ENCODE measurements at regions not wholly inside any gene's neighbourhood (a gene's known extent, or its start where the extent isn't known, plus 50 kb on each side); places are given as distances from the start of the nearest gene placed in this dataset.

DNA sequence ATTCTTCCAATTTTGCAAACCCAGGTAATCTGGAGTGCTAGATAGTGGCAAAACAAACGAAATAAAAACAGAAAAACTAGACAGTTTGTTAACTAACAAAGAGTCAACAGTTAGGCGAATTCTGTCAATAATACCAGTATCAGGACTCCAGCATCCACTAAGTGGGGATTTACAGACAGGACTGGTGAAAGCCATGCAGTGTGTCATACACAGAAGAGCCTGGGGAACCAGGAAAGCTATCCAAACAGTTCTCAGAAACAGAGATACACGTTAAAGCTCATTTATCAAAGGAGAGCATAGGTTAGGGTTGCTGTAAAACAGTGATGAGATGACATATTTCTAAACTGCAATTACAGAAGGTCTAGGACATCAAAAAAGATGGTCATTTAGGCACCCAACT is 203.7 kb upstream of the KIF2B start:
- TF ChIP-seq POLR2A (IDR thresholded peaks at IDR 0.05) (no peak), CTCF (IDR thresholded peaks at IDR 0.05) (no peak)
